Activated naive CD8-positive, alpha-beta T cell treated with anti-CD3 and anti-CD28 coated beads, Interleukin-2, amount 10 ng/mL, durations not matched to agents 7 days and 5 days (primary cell): ENCODE measurements at regions not wholly inside any gene's neighbourhood (a gene's known extent, or its start where the extent isn't known, plus 50 kb on each side); places are given as distances from the start of the nearest gene placed in this dataset.

Source experiments
- ATAC-seq: fragments of 150-1000 bp; cut with Tn5 transposase; one replicate; pipeline ENCODE4 v1.10.0; 2021; ENCODE audit warnings: low read depth, moderate library complexity
- POLR2A ChIA-PET: fragments of 350-600 bp; sonication (Branson Sonifier 250); formaldehyde crosslinking; loops from one replicate; lab custom pipeline; 2021; ENCODE audit warnings: antibody characterized with exemption; lab: Charles Lee
- DNase-seq: peaks from one replicate; pipeline ENCODE4 v3.0.0; 2021
- H3K27ac Mint-ChIP-seq: one replicate; pipeline ENCODE4 v1.8.0; 2022; ENCODE audit warnings: mild to moderate bottlenecking, mixed read lengths
- H3K27me3 Mint-ChIP-seq: one replicate; pipeline ENCODE4 v1.8.0; 2022; ENCODE audit warnings: mild to moderate bottlenecking, moderate library complexity, mixed read lengths
- H3K36me3 Mint-ChIP-seq: one replicate; pipeline ENCODE4 v1.8.0; 2021; ENCODE audit warnings: mild to moderate bottlenecking, mixed read lengths
- H3K4me1 Mint-ChIP-seq: one replicate; pipeline ENCODE4 v1.8.0; 2021; ENCODE audit warnings: mixed read lengths
- H3K4me3 Mint-ChIP-seq: one replicate; pipeline ENCODE4 v1.8.0; 2022; ENCODE audit warnings: mild to moderate bottlenecking, moderate library complexity, mixed read lengths
- H3K9me3 Mint-ChIP-seq: one replicate; pipeline ENCODE4 v1.8.0; 2021; ENCODE audit warnings: mixed read lengths

DNA sequence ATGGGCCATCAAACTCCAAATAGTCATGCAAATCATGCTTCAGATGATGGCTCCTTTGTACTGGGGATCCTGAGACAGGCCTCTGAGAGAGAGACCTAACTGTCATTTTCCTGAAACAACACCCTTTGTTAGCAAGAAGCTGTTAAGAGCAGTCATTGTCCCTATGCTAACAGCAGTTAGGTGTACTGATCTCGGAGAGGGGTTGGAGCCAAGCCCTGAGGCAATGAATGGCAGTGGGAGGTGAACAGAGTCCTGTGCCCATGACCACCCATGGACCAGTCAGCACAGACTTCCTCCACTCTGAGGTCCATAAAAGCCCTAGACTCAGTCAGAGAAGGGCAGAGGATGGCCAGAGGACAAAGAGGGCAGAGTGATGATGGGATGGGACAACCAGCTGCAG lies 747.6 kb upstream of the LRFN5 start:
- POLR2A ChIA-PET, result no interaction called here
- ATAC-seq, result no peak
- Mint-ChIP-seq H3K36me3 (no peaks in the 10 kb centered on the region), H3K4me3 (no peak overlapping the region), H3K4me1 (no peaks in the 10 kb centered on the region), H3K27me3 (no peaks in the 10 kb centered on the region), H3K9me3 (peaks cover 3% of the 10 kb centered on the region), H3K27ac (no peak overlapping the region)
- DNase-seq, result no peak

DNA sequence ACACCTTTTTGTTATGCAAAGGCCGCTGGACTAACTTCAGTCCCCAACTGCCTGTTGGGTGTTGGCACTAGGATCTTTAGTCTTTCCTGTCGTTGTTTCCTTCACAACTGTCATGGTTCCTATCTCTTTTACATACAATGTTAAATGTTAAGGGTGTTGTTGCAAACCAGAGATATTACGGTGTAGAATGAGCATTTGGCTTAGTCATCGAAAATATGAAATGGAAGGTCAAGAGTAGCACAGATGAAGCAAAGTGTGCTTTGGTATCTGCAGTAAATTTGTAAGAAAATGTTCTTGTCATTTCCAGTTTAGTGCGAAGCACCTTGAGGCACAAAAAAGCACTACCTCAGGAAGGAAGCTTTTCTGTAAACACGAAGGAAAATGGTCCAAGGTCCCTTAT lies 751.3 kb upstream of the LRFN5 start:
- H3K27ac Mint-ChIP-seq, result no peak overlapping the region
- POLR2A ChIA-PET, result no interaction called here

GRCh38 chr14:40850191-40850590 lies 756.5 kb upstream of the LRFN5 start:
- no peak for ATAC-seq
- Mint-ChIP-seq H3K4me1 (no peaks in the 10 kb centered on the region), H3K4me3 (no peak overlapping the region)

More for the DNA sequence above, 751.3 kb upstream of the LRFN5 start:
- DNase-seq (no peak), ATAC-seq (no peak)
- H3K27me3 Mint-ChIP-seq, result no peaks in the 10 kb centered on the region
- peaks cover 3% of the 10 kb centered on the region for H3K9me3 Mint-ChIP-seq
- H3K4me3 Mint-ChIP-seq, result no peak overlapping the region
- H3K36me3 Mint-ChIP-seq, result no peaks in the 10 kb centered on the region
- no peaks in the 10 kb centered on the region for H3K4me1 Mint-ChIP-seq

DNA sequence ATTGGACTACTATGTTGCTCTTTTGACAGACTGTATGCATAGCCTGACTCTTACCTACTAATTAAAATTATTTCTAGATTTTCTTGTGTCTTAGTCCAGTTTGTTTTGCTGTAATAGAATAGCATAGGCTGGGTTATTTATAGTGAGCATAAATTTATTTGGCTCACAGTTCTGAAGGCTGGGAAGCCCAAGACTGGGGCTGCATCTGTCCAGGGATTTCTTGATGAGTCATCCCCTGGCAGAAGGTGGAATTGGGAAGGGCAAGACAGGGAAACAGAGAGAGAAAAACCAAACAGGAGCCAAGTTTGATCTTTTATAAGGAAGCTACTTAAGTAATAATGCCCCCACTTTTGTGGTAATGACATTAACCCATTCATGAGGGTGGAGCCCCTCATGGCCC lies 759.2 kb upstream of the LRFN5 start:
- no peaks in the 10 kb centered on the region for H3K9me3 Mint-ChIP-seq
- H3K36me3 Mint-ChIP-seq, result no peaks in the 10 kb centered on the region
- POLR2A ChIA-PET, result no interaction called here
- no peak for ATAC-seq
- H3K27ac Mint-ChIP-seq, result no peak overlapping the region
- no peaks in the 10 kb centered on the region for H3K27me3 Mint-ChIP-seq
- H3K4me1 Mint-ChIP-seq, result no peaks in the 10 kb centered on the region
- no peak for DNase-seq
- no peak overlapping the region for H3K4me3 Mint-ChIP-seq

More at GRCh38 chr14:40850191-40850590, 756.5 kb upstream of the LRFN5 start:
- H3K27me3 Mint-ChIP-seq, result no peaks in the 10 kb centered on the region
- no peak overlapping the region for H3K27ac Mint-ChIP-seq
- DNase-seq, result no peak
- POLR2A ChIA-PET, result no interaction called here
- no peaks in the 10 kb centered on the region for H3K9me3 Mint-ChIP-seq
- H3K36me3 Mint-ChIP-seq, result no peaks in the 10 kb centered on the region

GRCh38 chr14:40842816-40843215 lies 763.9 kb upstream of the LRFN5 start:
- H3K4me3 Mint-ChIP-seq, result no peak overlapping the region
- H3K27me3 Mint-ChIP-seq, result no peaks in the 10 kb centered on the region
- no peak for DNase-seq
- no peaks in the 10 kb centered on the region for H3K4me1 Mint-ChIP-seq
- no peak for ATAC-seq
- peaks cover 3% of the 10 kb centered on the region for H3K9me3 Mint-ChIP-seq
- POLR2A ChIA-PET, result no interaction called here
- no peaks in the 10 kb centered on the region for H3K36me3 Mint-ChIP-seq
- H3K27ac Mint-ChIP-seq, result no peak overlapping the region

DNA sequence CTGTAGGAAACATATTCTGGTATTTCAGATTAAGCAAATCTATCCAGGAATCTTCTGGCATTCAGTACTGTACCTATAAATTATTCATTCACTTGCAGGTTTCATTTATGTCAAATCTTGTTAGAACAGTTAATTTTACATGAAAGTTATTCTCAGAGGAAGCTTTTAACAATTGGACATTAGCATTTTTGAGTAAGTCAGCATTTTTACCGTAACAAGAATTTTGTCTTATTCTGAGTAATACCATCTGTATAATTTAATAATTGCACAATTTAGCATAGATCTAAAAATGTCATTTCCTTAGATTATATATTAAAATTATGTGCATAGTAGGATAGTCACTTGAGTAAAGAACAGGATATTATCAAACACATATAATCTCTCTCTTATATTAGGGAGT lies 764.8 kb upstream of the LRFN5 start:
- H3K27ac Mint-ChIP-seq, result no peak overlapping the region
- no peaks in the 10 kb centered on the region for H3K4me1 Mint-ChIP-seq
- POLR2A ChIA-PET, result no interaction called here
- H3K27me3 Mint-ChIP-seq, result no peaks in the 10 kb centered on the region
- DNase-seq, result no peak
- no peak overlapping the region for H3K4me3 Mint-ChIP-seq
- no peak for ATAC-seq
- H3K36me3 Mint-ChIP-seq, result no peaks in the 10 kb centered on the region
- H3K9me3 Mint-ChIP-seq, result peaks cover 3% of the 10 kb centered on the region

DNA sequence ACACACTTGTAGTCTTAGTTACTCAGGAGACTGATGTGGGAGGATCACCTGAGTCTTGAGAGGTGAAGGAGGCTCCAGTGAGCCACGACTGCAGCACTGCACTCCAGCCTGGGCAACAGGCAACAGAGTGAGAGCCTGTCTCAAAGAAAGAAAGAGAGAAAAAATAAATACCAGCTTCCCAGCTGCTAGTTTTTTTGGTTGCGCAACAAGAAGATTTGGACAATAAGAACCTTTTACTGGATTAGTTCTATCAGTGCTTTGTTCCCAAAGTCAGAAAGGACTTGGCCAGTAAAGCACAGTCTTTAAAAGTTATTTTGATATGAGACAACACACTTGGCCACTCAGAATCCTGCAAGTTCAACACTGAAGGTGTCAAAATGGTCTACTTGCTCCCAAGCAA lies 768.1 kb upstream of the LRFN5 start:
- Mint-ChIP-seq H3K27me3 (no peaks in the 10 kb centered on the region), H3K4me3 (no peak overlapping the region), H3K27ac (no peak overlapping the region), H3K36me3 (no peaks in the 10 kb centered on the region), H3K4me1 (no peaks in the 10 kb centered on the region), H3K9me3 (peaks cover 3% of the 10 kb centered on the region)
- no peak for DNase-seq
- no peak for ATAC-seq
- POLR2A ChIA-PET, result no interaction called here

DNA sequence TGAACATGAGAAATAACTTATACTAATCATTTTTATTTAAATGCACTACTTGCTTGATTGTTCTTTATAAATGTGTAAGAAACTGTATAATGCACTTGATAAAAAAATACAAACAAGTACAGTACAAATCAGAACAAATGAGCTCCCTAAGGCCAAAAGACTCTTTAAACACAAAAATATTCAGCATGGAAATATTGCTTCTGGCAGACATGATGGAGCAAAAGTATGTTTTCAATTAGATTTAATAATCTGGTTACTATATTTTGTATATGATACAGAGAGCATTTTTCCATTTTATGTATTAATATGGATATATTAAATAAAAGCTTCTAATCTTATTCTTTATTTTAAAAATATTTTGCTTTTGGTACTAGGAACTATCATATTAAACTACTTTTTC lies 800.2 kb upstream of the LRFN5 start:
- Mint-ChIP-seq H3K27me3 (no peaks in the 10 kb centered on the region), H3K36me3 (no peaks in the 10 kb centered on the region), H3K27ac (no peak overlapping the region), H3K4me3 (no peak overlapping the region), H3K9me3 (peaks cover 4% of the 10 kb centered on the region), H3K4me1 (no peaks in the 10 kb centered on the region)
- DNase-seq, result no peak
- ATAC-seq, result no peak
- POLR2A ChIA-PET, result no interaction called here

- Mint-ChIP-seq H3K27me3 (no peaks in the 10 kb centered on the region), H3K9me3 (peaks cover 2% of the 10 kb centered on the region), H3K4me3 (no peak overlapping the region), H3K36me3 (no peaks in the 10 kb centered on the region), H3K4me1 (no peaks in the 10 kb centered on the region), H3K27ac (no peak overlapping the region)
- POLR2A ChIA-PET, result no interaction called here
- ATAC-seq (no peak), DNase-seq (no peak)
These were observed 810.5 kb upstream of the LRFN5 start for GRCh38 chr14:40796168-40796567.

DNA sequence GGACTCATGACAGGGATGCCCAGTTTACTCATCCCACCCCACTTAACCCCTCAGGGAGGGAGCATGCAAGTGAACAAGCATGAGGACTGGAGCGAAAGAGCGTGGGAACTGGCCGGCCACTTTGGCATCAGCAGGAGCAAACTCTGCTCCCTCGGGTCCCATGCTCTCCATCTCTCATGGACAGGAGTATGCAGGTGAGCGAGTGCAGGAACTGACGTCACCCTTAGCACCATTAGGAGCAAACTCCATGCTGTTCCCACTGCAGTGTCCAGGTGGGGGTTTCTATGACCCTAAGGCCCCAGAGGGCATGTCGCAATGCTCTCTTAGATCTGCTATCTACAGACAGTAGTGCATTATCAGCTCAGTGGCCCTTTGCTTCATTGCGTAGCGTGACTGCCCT lies 821.8 kb upstream of the LRFN5 start:
- no peaks in the 10 kb centered on the region for H3K27me3 Mint-ChIP-seq
- ATAC-seq, result no peak
- POLR2A ChIA-PET, result no interaction called here
- H3K27ac Mint-ChIP-seq, result no peak overlapping the region
- H3K4me1 Mint-ChIP-seq, result no peaks in the 10 kb centered on the region
- no peak for DNase-seq
- peaks cover 1% of the 10 kb centered on the region for H3K9me3 Mint-ChIP-seq
- H3K36me3 Mint-ChIP-seq, result no peaks in the 10 kb centered on the region
- no peak overlapping the region for H3K4me3 Mint-ChIP-seq

GRCh38 chr14:40762685-40763084 lies 844.0 kb upstream of the LRFN5 start:
- Mint-ChIP-seq H3K9me3 (peaks cover 4% of the 10 kb centered on the region), H3K36me3 (no peaks in the 10 kb centered on the region), H3K27me3 (no peaks in the 10 kb centered on the region), H3K27ac (no peak overlapping the region), H3K4me1 (no peaks in the 10 kb centered on the region), H3K4me3 (no peak overlapping the region)
- POLR2A ChIA-PET, result no interaction called here
- ATAC-seq (no peak), DNase-seq (no peak)

DNA sequence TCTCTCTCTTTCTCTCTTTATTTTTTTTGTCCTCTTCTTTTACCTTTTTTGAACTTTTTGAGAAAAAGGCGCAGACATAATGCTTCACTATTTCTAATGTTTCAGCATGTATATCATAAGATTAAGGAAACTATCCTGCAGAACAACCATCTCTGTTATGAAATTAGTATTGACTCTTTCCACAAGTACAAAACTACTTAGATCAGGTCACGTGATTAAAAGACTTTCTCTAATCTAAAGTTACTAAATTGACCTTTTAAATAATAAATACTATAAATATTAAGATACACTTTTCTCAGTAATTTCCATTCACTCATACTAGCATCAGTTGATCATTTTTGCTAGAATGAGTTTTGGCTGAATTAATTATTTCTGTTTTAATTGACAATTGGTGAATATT lies 844.5 kb upstream of the LRFN5 start:
- no peaks in the 10 kb centered on the region for H3K27me3 Mint-ChIP-seq
- H3K4me1 Mint-ChIP-seq, result no peaks in the 10 kb centered on the region
- POLR2A ChIA-PET, result no interaction called here
- no peaks in the 10 kb centered on the region for H3K36me3 Mint-ChIP-seq
- H3K27ac Mint-ChIP-seq, result no peak overlapping the region
- H3K9me3 Mint-ChIP-seq, result peaks cover 7% of the 10 kb centered on the region
- no peak for ATAC-seq
- H3K4me3 Mint-ChIP-seq, result no peak overlapping the region
- DNase-seq, result no peak

DNA sequence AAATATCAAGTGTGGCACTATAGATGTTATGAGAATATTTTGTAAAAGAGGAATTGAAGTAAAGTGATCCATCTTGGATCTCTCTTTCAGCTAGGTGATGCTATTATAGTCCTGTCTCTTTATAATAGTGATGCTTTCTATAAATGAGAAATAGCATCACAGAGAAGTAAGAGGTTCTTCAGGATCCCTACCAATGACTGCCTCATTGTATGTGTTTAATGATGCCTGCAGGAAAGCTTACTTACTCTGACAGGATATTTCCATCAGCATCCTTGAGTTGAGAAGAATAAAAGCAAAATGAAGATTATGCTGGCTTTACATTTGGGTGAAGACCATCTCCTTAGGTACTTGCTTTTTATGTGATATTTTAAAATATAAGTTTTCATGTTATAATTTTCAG lies 846.0 kb upstream of the LRFN5 start:
- H3K4me3 Mint-ChIP-seq, result no peak overlapping the region
- no peaks in the 10 kb centered on the region for H3K27me3 Mint-ChIP-seq
- no peaks in the 10 kb centered on the region for H3K4me1 Mint-ChIP-seq
- H3K36me3 Mint-ChIP-seq, result no peaks in the 10 kb centered on the region
- POLR2A ChIA-PET, result no interaction called here
- ATAC-seq (no peak), DNase-seq (no peak)
- peaks cover 11% of the 10 kb centered on the region for H3K9me3 Mint-ChIP-seq
- H3K27ac Mint-ChIP-seq, result no peak overlapping the region

GRCh38 chr14:40758076-40758475 lies 848.6 kb upstream of the LRFN5 start:
- Mint-ChIP-seq H3K27me3 (no peaks in the 10 kb centered on the region), H3K4me3 (no peak overlapping the region), H3K4me1 (no peaks in the 10 kb centered on the region), H3K27ac (no peak overlapping the region), H3K36me3 (no peaks in the 10 kb centered on the region), H3K9me3 (peaks cover 16% of the 10 kb centered on the region)
- no peak for ATAC-seq
- no peak for DNase-seq
- POLR2A ChIA-PET, result no interaction called here

DNA sequence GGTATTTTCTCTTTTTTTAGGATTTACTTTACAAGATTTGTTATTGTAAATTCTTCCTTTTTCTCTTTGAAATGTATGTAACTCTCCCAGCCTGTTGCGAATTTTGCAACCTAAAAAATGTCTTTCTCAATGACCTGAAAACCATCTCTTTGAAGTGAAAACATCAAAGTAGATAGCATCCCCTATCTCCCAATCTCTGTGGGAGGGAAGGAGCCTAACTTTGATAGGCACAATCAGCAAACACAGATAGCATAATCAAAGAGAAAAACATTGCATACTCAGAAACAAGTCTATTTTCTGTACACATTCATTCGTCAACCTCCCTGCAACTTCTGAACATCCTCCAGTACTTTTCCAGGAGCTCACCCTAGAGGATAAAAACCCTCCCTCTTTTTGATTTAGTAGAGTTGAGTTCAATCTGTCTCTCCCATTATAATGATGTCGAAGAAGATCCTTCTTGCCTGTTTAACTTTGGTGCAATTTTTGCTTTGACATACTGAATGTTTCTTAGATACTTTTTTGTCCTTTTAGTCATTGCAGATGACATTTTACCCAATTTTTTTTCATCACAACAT lies 849.2 kb upstream of the LRFN5 start:
- ATAC-seq, result no peak
- Mint-ChIP-seq H3K36me3 (no peaks in the 10 kb centered on the region), H3K27me3 (no peaks in the 10 kb centered on the region), H3K4me1 (no peaks in the 10 kb centered on the region), H3K4me3 (no peak overlapping the region), H3K9me3 (peaks cover 17% of the 10 kb centered on the region), H3K27ac (no peak overlapping the region)
- POLR2A ChIA-PET, result no interaction called here
- DNase-seq, result no peak
